Fibroblast of villous mesenchyme (primary cell): ENCODE measurements at regions not wholly inside any gene's neighbourhood (a gene's known extent, or its start where the extent isn't known, plus 50 kb on each side); places are given as distances from the start of the nearest gene placed in this dataset.

Experiments used
- DNase-seq: peaks from one replicate; pipeline ENCODE4 v3.0.0-alpha.2; 2010; ENCODE audit warnings: low read depth
- H3K4me3 ChIP-seq: 2 replicates; pipeline ENCODE4 v1.5.1; 2011; ENCODE audit warnings: low read depth, mild to moderate bottlenecking, low read length
- TF ChIP-seq, protein P1 (sequence below): IDR thresholded peaks from 2 replicates; pipeline ENCODE4 v1.5.1; 2012; ENCODE audit warnings: low read depth, mild to moderate bottlenecking, low read length; ENCODE audit not compliant: insufficient read depth

DNA sequence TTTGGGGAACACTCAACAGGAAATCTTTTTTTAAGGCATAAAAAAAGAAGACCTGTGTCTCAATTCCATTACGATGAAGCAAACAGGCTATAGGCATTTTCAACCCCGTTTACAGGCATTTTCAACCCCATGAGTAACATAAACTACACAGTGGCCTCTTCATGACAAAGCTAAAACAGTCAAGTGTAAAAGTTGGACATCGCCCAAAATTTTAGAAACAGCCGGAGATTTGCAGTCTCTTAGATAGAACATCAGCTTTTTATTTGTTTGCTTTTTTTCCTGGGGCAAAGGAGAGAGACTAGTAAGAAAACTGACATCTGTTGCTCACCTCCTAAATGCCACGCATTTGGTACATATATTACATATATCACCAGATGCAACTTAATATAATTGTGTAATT is 173.7 kb downstream of the CMPK2 start:
- TF ChIP-seq, protein P1, sequence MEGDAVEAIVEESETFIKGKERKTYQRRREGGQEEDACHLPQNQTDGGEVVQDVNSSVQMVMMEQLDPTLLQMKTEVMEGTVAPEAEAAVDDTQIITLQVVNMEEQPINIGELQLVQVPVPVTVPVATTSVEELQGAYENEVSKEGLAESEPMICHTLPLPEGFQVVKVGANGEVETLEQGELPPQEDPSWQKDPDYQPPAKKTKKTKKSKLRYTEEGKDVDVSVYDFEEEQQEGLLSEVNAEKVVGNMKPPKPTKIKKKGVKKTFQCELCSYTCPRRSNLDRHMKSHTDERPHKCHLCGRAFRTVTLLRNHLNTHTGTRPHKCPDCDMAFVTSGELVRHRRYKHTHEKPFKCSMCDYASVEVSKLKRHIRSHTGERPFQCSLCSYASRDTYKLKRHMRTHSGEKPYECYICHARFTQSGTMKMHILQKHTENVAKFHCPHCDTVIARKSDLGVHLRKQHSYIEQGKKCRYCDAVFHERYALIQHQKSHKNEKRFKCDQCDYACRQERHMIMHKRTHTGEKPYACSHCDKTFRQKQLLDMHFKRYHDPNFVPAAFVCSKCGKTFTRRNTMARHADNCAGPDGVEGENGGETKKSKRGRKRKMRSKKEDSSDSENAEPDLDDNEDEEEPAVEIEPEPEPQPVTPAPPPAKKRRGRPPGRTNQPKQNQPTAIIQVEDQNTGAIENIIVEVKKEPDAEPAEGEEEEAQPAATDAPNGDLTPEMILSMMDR, result no peak
- peak; percentile 7 for DNase-seq

DNA sequence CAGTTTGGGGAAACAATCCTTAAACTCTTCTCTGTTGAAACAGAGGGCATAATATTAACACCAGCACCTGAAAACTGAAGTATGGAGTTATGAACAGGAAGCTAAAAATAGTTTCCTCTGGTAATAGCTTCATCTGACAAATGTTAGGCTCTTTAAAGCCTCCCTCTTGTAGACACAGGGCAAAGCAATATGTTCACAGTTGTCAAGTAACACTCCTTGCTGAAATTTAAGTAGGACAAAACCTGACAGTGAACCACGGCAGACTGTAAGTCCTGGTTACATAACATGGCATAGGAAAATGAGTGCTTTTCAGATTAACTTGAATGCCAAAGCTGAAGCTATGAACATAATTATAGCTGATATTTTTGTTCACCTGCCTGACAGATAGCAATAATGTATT is 172.9 kb downstream of the CMPK2 start:
- no peak for DNase-seq
- TF ChIP-seq, protein P1, result no peak
- H3K4me3 ChIP-seq, result no peak overlapping the region

More for the DNA sequence above, 173.7 kb downstream of the CMPK2 start:
- no peak overlapping the region for H3K4me3 ChIP-seq

DNA sequence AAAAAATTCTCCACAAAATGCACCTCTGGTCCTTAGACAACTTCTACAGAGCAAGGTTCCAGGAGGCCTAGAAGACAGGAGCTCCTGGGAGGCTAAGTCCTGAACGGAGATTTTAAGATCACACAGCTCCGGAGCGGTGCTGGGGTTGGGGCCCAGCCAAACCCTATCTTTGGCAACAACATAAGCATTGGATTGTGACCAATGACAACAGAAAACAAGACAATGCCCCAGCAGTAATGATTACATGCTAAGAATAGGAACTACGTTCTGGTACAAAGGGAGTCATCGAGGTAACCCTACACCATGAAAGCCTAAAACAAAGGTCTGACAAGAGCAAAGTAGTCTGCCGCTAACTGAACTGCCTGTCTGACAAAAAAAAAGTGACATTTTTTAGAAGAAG is 171.2 kb downstream of the CMPK2 start:
- H3K4me3 ChIP-seq, result no peak overlapping the region
- no peak for DNase-seq
- TF ChIP-seq, protein P1, result no peak

DNA sequence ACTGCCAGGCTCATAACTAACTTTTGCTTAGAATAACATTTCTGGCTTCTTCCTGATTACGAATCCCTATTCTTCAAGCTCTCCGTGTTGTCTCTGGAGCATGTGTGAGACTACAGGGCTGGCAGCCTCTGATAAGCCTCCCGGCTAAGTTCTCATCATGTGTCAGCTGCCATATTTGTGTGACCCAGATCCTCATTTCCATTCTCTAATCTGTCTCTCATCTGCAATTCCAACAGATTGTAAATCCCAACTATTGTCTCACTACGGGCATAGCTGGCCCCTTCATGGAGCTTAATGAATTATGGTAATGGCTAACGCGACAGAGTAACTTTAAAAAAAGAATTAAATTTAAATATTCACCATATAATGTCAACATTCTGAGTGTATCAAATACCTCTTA is 165.4 kb downstream of the CMPK2 start:
- no peak overlapping the region for H3K4me3 ChIP-seq
- TF ChIP-seq, protein P1, result no peak
- DNase-seq, result no peak

DNA sequence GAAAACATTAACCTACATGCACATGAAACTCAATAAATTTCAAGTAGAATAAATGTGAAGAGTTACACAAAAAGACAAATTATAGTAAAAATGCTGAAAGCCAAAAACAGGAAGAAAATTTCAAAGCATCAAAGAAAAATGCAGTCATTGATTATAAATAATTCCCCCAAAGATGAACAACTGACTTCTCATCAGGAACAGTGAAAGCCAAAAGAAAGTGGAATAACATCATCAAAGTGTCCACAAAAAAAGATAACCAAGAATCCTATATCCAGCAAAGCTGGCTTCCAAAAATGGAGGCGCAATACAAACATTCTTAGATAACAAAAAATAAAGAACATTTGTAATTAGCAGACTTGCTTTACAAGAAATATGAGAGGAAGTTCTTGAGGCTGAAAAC is 161.6 kb downstream of the CMPK2 start:
- TF ChIP-seq, protein P1, result no peak
- no peak for DNase-seq
- H3K4me3 ChIP-seq, result no peak overlapping the region

DNA sequence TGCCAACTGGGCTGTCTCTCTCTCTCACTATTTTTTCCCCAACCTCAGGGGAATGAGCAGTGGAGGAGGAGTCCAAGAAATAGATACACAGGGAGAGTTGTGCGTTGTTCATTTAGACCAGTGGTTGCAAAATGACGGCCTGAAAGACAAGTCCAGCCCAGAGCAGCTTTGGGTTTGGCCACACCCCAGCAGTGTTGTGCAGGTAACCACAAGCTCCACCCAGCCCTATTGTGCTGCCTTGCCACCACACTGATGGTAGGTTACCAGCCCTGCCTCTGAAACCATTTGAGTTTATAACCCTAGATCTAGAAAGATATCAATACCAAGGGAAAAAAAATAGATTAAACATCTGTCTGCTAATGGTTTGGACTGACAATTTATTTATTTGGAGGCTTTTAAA is 144.3 kb downstream of the CMPK2 start:
- no peak for DNase-seq
- H3K4me3 ChIP-seq, result no peak overlapping the region
- TF ChIP-seq, protein P1, result no peak

DNA sequence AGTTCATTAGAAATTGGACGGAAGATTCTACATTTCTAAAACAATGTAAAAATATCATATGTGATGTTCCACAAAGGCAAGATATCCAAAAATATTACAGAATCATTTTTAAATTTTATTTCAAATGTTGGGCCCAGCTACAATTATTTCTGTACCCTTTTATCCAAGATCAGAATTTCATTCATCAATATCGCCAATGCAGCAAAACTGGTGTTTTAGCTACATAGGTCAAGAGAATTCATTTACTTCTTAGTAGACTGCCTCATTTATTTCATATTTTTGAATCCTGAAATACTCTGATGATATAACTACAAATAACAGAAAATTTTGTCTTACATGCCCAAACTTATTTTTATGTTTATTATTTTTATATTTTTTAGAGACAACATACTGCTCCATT is 143.1 kb downstream of the CMPK2 start:
- DNase-seq, result no peak
- TF ChIP-seq, protein P1, result no peak

More for the DNA sequence above, 143.1 kb downstream of the CMPK2 start:
- H3K4me3 ChIP-seq, result no peak overlapping the region
